Fibroblast of skin of abdomen (primary cell): ENCODE measurements at regions not wholly inside any gene's neighbourhood (a gene's known extent, or its start where the extent isn't known, plus 50 kb on each side); places are given as distances from the start of the nearest gene placed in this dataset.
"Not testable (repeated sequence)": the region's sequence is repeated elsewhere in the genome, so short reads cannot be mapped to it uniquely, and the experiment has no call there.

Experiments used
- DNase-seq: peaks from one replicate; pipeline ENCODE4 v3.0.0-alpha.2; 2013

GRCh38 chr13:28607187-28607955 lies 51.6 kb upstream of the POMP start:
- no peak for DNase-seq

- no peak for DNase-seq
Observed at GRCh38 chr13:28606466-28606865, 52.5 kb upstream of the POMP start.

GRCh38 chr13:28605147-28605546 lies 53.8 kb upstream of the POMP start:
- not testable (repeated sequence) for DNase-seq

- DNase-seq, result no peak
Observed at GRCh38 chr13:28603043-28603664, 55.8 kb upstream of the POMP start.

- no peak for DNase-seq
Observed at GRCh38 chr13:28602580-28602979, 56.4 kb upstream of the POMP start.

- no peak for DNase-seq
Observed at GRCh38 chr13:28601581-28601980, 57.3 kb upstream of the POMP start.

- no peak for DNase-seq
Observed at GRCh38 chr13:28597641-28598040, 61.3 kb upstream of the POMP start.

GRCh38 chr13:28590461-28590860 lies 68.5 kb upstream of the POMP start:
- no peak for DNase-seq

- DNase-seq, result no peak
Observed at GRCh38 chr13:28588296-28588695, 70.6 kb upstream of the POMP start.

GRCh38 chr13:28587174-28587540 lies 71.8 kb upstream of the POMP start:
- DNase-seq, result no peak

- DNase-seq, result no peak
Observed at GRCh38 chr13:28586439-28587173, 72.3 kb upstream of the POMP start.

GRCh38 chr13:28585561-28585960 lies 73.4 kb upstream of the POMP start:
- DNase-seq, result no peak

- peak; percentile 79 for DNase-seq
Observed at GRCh38 chr13:28584873-28585381, 74.0 kb upstream of the POMP start.

GRCh38 chr13:28583651-28584091 lies 75.3 kb upstream of the POMP start:
- peak; percentile 58 for DNase-seq

- DNase-seq, result no peak
Observed at GRCh38 chr13:28582892-28583240, 76.1 kb upstream of the POMP start.

GRCh38 chr13:28582225-28582891 lies 76.6 kb upstream of the POMP start:
- no peak for DNase-seq

GRCh38 chr13:28581451-28581850 lies 77.5 kb upstream of the POMP start:
- DNase-seq, result no peak

- no peak for DNase-seq
Observed at GRCh38 chr13:28579736-28580135, 79.2 kb upstream of the POMP start.

GRCh38 chr13:28579322-28579721 lies 79.6 kb upstream of the POMP start:
- no peak for DNase-seq

GRCh38 chr13:28576067-28576466 lies 81.1 kb upstream of the FLT1 start:
- DNase-seq, result no peak

- DNase-seq, result no peak
Observed at GRCh38 chr13:28575200-28575599, 80.3 kb upstream of the FLT1 start.

GRCh38 chr13:28574617-28575142 lies 79.8 kb upstream of the FLT1 start:
- peak; percentile 94 for DNase-seq
